C4-2B (cell line): ENCODE measurements at regions not wholly inside any gene's neighbourhood (a gene's known extent, or its start where the extent isn't known, plus 50 kb on each side); places are given as distances from the start of the nearest gene placed in this dataset.

Experiments
- ZFX ChIP-seq: fragments of 450-650 bp; IDR thresholded peaks from 2 replicates; pipeline ENCODE4 v1.6.1; 2017
- TF ChIP-seq, protein P1 (sequence below): fragments of 450-650 bp; conservative IDR thresholded peaks from 2 replicates; pipeline ENCODE4 v1.5.1; 2017; ENCODE audit warnings: mild to moderate bottlenecking

DNA sequence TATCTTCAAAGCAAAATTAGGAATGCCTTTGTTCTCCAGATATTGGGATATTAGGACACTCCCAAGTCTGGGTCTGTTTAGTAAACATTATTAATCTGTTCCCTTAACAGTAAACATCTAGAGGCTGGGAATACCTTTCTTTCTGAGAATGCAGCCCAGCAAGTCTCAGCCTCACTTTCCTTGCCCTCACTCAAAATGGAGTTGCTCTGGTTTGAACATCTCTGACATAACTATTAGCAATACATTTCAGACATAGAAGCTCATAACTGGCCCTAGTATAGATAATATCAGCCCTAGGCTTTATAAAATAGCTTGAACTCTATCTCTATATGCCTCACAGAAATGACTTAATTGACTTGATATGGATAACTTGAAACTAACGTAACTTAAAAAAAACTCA, 299.8 kb downstream of the SPATA18 start:
- TF ChIP-seq, protein P1, sequence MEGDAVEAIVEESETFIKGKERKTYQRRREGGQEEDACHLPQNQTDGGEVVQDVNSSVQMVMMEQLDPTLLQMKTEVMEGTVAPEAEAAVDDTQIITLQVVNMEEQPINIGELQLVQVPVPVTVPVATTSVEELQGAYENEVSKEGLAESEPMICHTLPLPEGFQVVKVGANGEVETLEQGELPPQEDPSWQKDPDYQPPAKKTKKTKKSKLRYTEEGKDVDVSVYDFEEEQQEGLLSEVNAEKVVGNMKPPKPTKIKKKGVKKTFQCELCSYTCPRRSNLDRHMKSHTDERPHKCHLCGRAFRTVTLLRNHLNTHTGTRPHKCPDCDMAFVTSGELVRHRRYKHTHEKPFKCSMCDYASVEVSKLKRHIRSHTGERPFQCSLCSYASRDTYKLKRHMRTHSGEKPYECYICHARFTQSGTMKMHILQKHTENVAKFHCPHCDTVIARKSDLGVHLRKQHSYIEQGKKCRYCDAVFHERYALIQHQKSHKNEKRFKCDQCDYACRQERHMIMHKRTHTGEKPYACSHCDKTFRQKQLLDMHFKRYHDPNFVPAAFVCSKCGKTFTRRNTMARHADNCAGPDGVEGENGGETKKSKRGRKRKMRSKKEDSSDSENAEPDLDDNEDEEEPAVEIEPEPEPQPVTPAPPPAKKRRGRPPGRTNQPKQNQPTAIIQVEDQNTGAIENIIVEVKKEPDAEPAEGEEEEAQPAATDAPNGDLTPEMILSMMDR: no peak
- TF ChIP-seq ZFX: no peak
